Astrocyte of the spinal cord (primary cell): ENCODE measurements at regions not wholly inside any gene's neighbourhood (a gene's known extent, or its start where the extent isn't known, plus 50 kb on each side); places are given as distances from the start of the nearest gene placed in this dataset.

ENCODE experiments used
- DNase-seq: peaks from one replicate; pipeline ENCODE4 v3.0.0; 2011; ENCODE audit warnings: low read depth, low spot score
- H3K4me3 ChIP-seq: 2 replicates; pipeline ENCODE4 v1.5.1; 2011; ENCODE audit warnings: low read depth, mild to moderate bottlenecking, low read length, moderate library complexity
- in situ Hi-C: cut with HindIII; loops from 2 replicates; pipeline ENCODE4 v1.10.0; 2017; ENCODE audit warnings: low sequenced_read_pairs
- TF ChIP-seq, protein P1 (sequence below): IDR thresholded peaks from 2 replicates; pipeline ENCODE4 v1.5.1; 2012; ENCODE audit warnings: low read depth, mild to moderate bottlenecking, low read length, inconsistent platforms

DNA sequence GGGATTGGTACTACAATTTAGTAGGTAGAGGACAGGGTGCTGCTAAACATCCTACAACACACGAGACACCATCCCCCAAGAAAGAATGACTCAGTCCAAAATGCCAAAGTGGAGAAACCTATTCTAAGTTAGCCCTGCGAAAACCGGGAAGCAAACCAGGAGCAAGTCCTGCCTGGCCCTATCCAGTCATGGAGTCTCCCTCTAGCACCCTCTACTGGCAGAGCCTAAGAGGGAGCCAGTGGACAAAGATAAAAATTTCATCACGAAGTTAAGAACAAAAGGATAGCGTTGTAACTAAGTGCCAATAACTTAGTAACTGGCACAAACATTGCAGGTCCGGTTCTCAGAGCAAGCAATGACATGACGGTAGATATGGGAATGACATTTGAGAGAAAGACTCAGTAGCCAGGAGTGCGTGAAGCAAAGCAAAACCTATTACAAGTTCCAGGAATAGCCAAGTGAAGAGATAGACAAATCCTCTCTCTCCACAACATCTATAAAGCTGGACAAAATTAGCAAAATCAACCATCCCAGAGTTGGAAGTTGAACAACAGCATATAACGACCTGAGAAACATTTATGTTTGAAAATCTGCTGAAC, 383.5 kb downstream of the OMA1 start:
- TF ChIP-seq, protein P1, sequence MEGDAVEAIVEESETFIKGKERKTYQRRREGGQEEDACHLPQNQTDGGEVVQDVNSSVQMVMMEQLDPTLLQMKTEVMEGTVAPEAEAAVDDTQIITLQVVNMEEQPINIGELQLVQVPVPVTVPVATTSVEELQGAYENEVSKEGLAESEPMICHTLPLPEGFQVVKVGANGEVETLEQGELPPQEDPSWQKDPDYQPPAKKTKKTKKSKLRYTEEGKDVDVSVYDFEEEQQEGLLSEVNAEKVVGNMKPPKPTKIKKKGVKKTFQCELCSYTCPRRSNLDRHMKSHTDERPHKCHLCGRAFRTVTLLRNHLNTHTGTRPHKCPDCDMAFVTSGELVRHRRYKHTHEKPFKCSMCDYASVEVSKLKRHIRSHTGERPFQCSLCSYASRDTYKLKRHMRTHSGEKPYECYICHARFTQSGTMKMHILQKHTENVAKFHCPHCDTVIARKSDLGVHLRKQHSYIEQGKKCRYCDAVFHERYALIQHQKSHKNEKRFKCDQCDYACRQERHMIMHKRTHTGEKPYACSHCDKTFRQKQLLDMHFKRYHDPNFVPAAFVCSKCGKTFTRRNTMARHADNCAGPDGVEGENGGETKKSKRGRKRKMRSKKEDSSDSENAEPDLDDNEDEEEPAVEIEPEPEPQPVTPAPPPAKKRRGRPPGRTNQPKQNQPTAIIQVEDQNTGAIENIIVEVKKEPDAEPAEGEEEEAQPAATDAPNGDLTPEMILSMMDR, result peak; percentile 94
- DNase-seq, result peak; percentile 63
- no peak overlapping the region for H3K4me3 ChIP-seq
- in situ Hi-C loops, result no loop called here

DNA sequence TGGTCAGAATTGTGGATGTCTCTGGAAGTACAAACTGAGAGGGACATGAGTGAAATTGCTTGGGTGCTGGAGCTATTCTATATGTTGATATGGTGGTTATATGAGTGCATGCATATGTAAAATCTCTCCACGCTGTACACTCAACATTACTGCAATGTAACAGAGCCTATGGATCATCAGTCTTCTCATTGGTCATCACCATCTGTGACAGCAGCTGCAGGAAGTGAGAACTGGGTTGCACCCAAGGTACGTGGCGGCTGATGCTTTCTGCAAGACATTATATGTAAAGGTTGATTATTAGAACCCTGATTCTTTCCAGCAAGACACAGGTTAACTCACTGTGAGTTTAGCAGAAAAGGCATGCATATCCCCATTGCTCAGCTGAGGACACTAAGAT, 387.1 kb downstream of the OMA1 start:
- no peak overlapping the region for H3K4me3 ChIP-seq
- no peak for DNase-seq
- TF ChIP-seq, protein P1, result no peak
- in situ Hi-C loops, result no loop called here

DNA sequence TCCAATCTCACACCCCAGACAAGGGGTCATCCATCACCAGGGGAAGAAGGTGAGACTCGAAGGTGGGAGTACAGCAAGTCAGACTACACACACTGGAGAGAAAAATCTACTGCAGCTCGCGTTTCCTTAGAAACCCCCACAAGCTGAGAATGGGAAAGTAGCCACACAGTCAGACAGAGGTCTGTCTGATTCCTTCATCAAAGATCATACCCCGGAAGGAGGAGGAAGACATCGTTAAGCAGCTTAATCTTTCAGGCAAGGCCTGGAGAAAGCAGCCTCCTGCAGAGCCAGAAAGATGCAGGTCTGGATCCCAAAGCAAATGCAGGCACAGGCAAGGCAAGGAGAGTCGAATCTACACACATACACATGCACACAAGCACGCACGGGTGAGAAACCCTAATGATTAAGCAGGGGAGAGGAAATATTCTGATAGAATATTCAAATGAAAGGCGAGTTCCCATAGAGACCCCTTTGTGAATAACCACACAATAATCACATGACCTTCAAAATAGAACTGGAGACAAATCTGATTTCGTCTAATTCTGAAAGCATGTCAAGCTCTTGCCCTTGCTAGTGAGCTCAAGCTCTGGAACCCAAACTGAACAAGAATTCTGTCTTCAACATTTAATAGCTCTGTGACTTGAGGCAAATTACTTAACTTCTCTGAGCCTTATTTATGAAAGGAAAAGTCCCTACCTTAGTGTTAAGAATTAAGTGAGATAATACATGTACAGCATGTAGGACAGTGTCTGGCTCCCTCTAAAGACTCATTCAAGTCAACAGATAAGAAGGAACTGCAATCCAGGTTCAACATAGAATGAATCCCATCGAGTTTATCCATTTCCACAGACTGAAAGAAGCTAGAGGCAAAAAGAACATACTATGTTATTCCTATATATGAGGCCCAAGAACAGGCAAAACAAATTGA, 387.8 kb downstream of the OMA1 start:
- H3K4me3 ChIP-seq, result no peak overlapping the region
- in situ Hi-C loops, result no loop called here
- DNase-seq, result no peak
- TF ChIP-seq, protein P1, result no peak

DNA sequence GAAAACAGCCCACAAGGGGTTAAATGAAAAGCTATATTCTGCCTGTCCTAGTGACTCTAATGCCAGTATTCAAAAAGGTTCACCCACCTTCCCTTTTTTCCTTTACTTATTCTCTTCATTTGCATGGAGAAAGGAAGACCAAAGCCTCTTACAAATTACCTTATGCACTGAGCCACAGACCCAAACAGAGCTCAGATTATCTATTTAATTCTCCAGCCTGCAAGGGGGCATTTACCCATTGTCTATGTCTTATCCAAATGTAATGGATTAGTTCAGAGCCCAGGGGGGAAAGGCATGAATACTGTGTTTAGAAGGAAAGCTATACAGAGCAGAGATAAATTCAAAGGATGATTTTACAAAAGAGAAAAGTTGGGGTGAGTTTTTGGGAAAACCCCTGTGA, 388.5 kb downstream of the OMA1 start:
- DNase-seq, result no peak
- TF ChIP-seq, protein P1, result no peak
- in situ Hi-C loops, result no loop called here
- no peak overlapping the region for H3K4me3 ChIP-seq

DNA sequence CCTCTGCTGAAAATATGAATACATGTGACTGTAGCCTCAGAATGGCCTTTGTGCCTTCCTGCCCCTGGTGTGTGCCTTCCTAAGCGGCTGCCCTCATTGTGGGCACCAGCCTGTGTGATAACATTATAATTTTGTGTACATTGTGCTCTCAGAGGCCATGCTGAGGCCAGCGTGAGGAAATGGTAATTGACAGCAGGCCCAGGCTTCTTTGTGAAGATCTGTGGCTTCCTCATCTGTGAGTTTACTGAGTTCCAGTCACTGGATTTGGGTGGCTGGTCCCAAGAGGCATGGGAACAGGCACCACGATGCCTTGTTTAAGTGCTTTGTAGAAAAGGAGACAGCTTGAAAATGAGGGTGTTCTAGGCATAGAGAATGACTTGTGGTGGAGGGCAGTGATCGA, 389.3 kb downstream of the OMA1 start:
- TF ChIP-seq, protein P1, result no peak
- H3K4me3 ChIP-seq, result no peak overlapping the region
- no peak for DNase-seq
- in situ Hi-C loops, result no loop called here

DNA sequence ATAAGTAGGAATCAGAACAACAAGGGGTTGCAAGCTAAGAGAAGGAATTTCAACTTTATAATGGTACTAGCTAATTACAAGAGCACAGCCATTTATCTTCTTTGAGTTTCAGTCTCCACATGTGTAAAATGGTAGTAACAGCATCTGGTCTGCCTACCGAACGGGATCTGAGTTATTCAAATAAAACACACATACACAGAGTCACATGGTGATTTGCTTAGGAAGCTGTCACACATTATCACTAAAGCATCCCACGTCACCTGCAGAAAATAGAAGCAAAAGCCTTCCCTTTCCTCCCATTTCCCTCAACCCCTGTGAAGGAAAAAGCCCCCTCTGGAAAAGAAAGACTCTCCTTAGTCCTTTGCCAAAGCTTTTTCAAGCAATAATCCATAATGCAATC, 389.7 kb downstream of the OMA1 start:
- TF ChIP-seq, protein P1, result no peak
- in situ Hi-C loops, result no loop called here
- H3K4me3 ChIP-seq, result no peak overlapping the region
- no peak for DNase-seq
